K562 (cell line): ENCODE measurements at regions not wholly inside any gene's neighbourhood (a gene's known extent, or its start where the extent isn't known, plus 50 kb on each side); places are given as distances from the start of the nearest gene placed in this dataset.

Source experiments
- ATAC-seq: fragments of 200-7000 bp; cut with Tn5 transposase; 3 replicates; pipeline ENCODE4 v1.9.1; 2020; ENCODE audit warnings: moderate library complexity
- BruUV-seq: library from RNA; stranded (reverse); fragments of 400-500 nt; replicated peaks from 2 replicates; lab custom pipeline; 2021; lab: Mats Ljungman, UMichigan
- CTCF ChIA-PET: fragments of 300-600 bp; formaldehyde crosslinking; extraction: SDS; loops from one replicate; lab custom pipeline; 2021; ENCODE audit warnings: low intra/inter-chr PET ratio; lab: Yijun Ruan, JAX
- POLR2A ChIA-PET: fragments of 300-600, 350-650 bp; sonication (Branson Sonifier 250); formaldehyde crosslinking; extraction: SDS; loops from one replicate; lab custom pipeline; 2021; ENCODE audit warnings: antibody characterized with exemption, inconsistent platforms; lab: Yijun Ruan, JAX
- DNase-seq, 4 experiments: peaks; one replicate each; pipeline versions ENCODE4 v3.0.0 to v3.0.0-alpha.2; 2011 to 2018; ENCODE audit warnings: low spot score in 3 of 4, mixed read lengths in 3 of 4; ENCODE audit errors: extremely low read depth in 1 of 4
- FAIRE-seq: peaks from 2 replicates; lab custom pipeline; 2011; peaks lifted over from hg19 to GRCh38; lab: Jason Lieb, UNC
- H2AFZ ChIP-seq: 2 replicates; pipeline ENCODE4 v1.6.0; 2011; ENCODE audit warnings: low read depth, low read length, control low read depth, inconsistent platforms
- H3K27ac ChIP-seq: fragments of 200-600 bp; 3 replicates; pipeline ENCODE4 v1.8.0; 2011; ENCODE audit warnings: low read depth, mild to moderate bottlenecking, control low read depth, inconsistent platforms, low read length, moderate library complexity, mixed read lengths; ENCODE audit errors: extremely low read depth
- H3K27me3 ChIP-seq, 2 experiments: fragments of 300-600 bp in 1 of 2; 2 replicates in 1 of 2; 3 replicates in 1 of 2; pipeline versions ENCODE4 v1.6.0 to v1.8.0; 2011; ENCODE audit warnings: inconsistent platforms in 2 of 2, low read length in 2 of 2, mild to moderate bottlenecking in 1 of 2, mixed read lengths in 1 of 2, moderate library complexity in 1 of 2; ENCODE audit not compliant: control insufficient read depth in 2 of 2, insufficient read depth in 2 of 2
- H3K36me3 ChIP-seq: fragments of 300-600 bp; 3 replicates; pipeline ENCODE4 v1.8.0; 2011; ENCODE audit warnings: mild to moderate bottlenecking, low read length, inconsistent platforms; ENCODE audit not compliant: control insufficient read depth, insufficient read depth
- H3K4me1 ChIP-seq, 2 experiments: fragments of 200-600 bp in 1 of 2; replicated peaks in 1 of 2; 2 replicates in 1 of 2; 3 replicates in 1 of 2; pipeline versions ENCODE4 v1.5.1 to v1.8.0; 2011; ENCODE audit warnings: inconsistent platforms in 2 of 2, low read length in 2 of 2, mild to moderate bottlenecking in 1 of 2, mixed read lengths in 1 of 2, moderate library complexity in 1 of 2; ENCODE audit not compliant: control insufficient read depth in 2 of 2, insufficient read depth in 2 of 2
- H3K4me2 ChIP-seq: 2 replicates; pipeline ENCODE4 v1.6.1; 2011; ENCODE audit warnings: low read length, control low read depth, inconsistent platforms, mixed read lengths; ENCODE audit not compliant: insufficient read depth
- H3K4me3 ChIP-seq: fragments of 200-600 bp; sonication (generic), shearing (Covaris generic); 2 replicates; pipeline ENCODE4 v1.5.1; 2016; ENCODE audit warnings: control low read depth, inconsistent platforms
- H3K79me2 ChIP-seq: fragments of 200-600 bp; 3 replicates; pipeline ENCODE4 v1.8.0; 2011; ENCODE audit warnings: low read length, inconsistent platforms; ENCODE audit not compliant: control insufficient read depth, insufficient read depth
- H3K9ac ChIP-seq, 2 experiments: 2 replicates each; pipeline versions ENCODE4 v1.6.0 to v1.6.1; 2011; ENCODE audit warnings: low read depth in 2 of 2, low read length in 2 of 2, control low read depth in 1 of 2, inconsistent platforms in 1 of 2, mild to moderate bottlenecking in 1 of 2, mixed read lengths in 1 of 2; ENCODE audit not compliant: insufficient read depth in 1 of 2
- H3K9me1 ChIP-seq: one replicate; pipeline ENCODE4 v1.6.0; 2011; ENCODE audit warnings: inconsistent platforms, mild to moderate bottlenecking, low read length, moderate library complexity; ENCODE audit not compliant: control insufficient read depth, insufficient read depth
- H3K9me3 ChIP-seq: replicated peaks from 2 replicates; pipeline ENCODE4 v1.5.1; 2011; ENCODE audit warnings: low read depth, low read length, inconsistent platforms; ENCODE audit not compliant: control insufficient read depth, insufficient read depth
- H4K20me1 ChIP-seq: replicated peaks from 2 replicates; pipeline ENCODE4 v1.6.1; 2011; ENCODE audit warnings: low read length, inconsistent platforms, mixed read lengths; ENCODE audit not compliant: control insufficient read depth, insufficient read depth
- CBX3 ChIP-seq, 2 experiments: IDR thresholded peaks; 1 replicate in 1 of 2; 2 replicates in 1 of 2; pipeline ENCODE4 v1.6.1; 2012; ENCODE audit warnings: inconsistent platforms in 2 of 2, low read length in 2 of 2, borderline replicate concordance in 1 of 2, control low read depth in 1 of 2
- CBX5 ChIP-seq: IDR thresholded peaks from 2 replicates; pipeline ENCODE4 v1.6.1; 2014; ENCODE audit warnings: low read depth, borderline replicate concordance
- CBX8 ChIP-seq: fragments of 200-600 bp; sonication (generic); IDR thresholded peaks from 2 replicates; pipeline ENCODE4 v1.6.1; 2012; ENCODE audit warnings: borderline replicate concordance, mixed run types, low read depth, mild to moderate bottlenecking, moderate library complexity, mixed read lengths, low read length, control low read depth, inconsistent platforms; ENCODE audit not compliant: poor library complexity, severe bottlenecking; ENCODE audit errors: extremely low read depth
- CLOCK ChIP-seq: fragments of 250-450 bp; sonication (Bioruptor Pico); IDR thresholded peaks from 2 replicates; pipeline ENCODE4 v1.4.0; 2020; ENCODE audit warnings: mild to moderate bottlenecking, moderate library complexity, borderline replicate concordance
- E2F4 ChIP-seq: sonication (generic); formaldehyde crosslinking; IDR thresholded peaks from 2 replicates; pipeline ENCODE4 v1.8.0; 2022; ENCODE audit warnings: mild to moderate bottlenecking, low read depth, missing genetic modification reagents
- ELF4 ChIP-seq: fragments of 450-650 bp; formaldehyde crosslinking; IDR thresholded peaks from 2 replicates; pipeline ENCODE4 v1.4.0; 2022; ENCODE audit warnings: missing genetic modification characterization
- HDAC8 ChIP-seq: fragments of 450-650 bp; IDR thresholded peaks from 2 replicates; pipeline ENCODE4 v1.6.1; 2016; ENCODE audit warnings: mild to moderate bottlenecking, missing genetic modification characterization, moderate library complexity, missing compliant biosample characterization
- JUNB ChIP-seq: fragments of 450-650 bp; formaldehyde crosslinking; conservative IDR thresholded peaks from 2 replicates; pipeline ENCODE4 v1.4.0; 2020; ENCODE audit warnings: mild to moderate bottlenecking
- KAT8 ChIP-seq: fragments of 450-650 bp; IDR thresholded peaks from 2 replicates; pipeline ENCODE4 v1.6.1; 2016; ENCODE audit warnings: low read depth, mild to moderate bottlenecking
- MED1 ChIP-seq: sonication (generic); formaldehyde crosslinking; IDR thresholded peaks from 2 replicates; pipeline ENCODE4 v1.8.1; 2023; ENCODE audit warnings: missing genetic modification reagents, borderline replicate concordance
- RBM15 ChIP-seq: fragments of 200-400 bp; formaldehyde crosslinking; IDR thresholded peaks from 2 replicates; pipeline ENCODE4 v1.6.1; 2018; ENCODE audit warnings: mild to moderate bottlenecking, low read length, moderate library complexity; ENCODE audit not compliant: insufficient read depth
- THAP7 ChIP-seq: fragments of 250-450 bp; sonication (Bioruptor Pico); IDR thresholded peaks from 2 replicates; pipeline ENCODE4 v1.5.0; 2021
- ZBTB9 ChIP-seq: fragments of 450-650 bp; formaldehyde crosslinking; IDR thresholded peaks from 2 replicates; pipeline ENCODE4 v1.4.0; 2020; ENCODE audit warnings: mild to moderate bottlenecking, moderate library complexity
- ZNF124 ChIP-seq: sonication (generic); formaldehyde crosslinking; IDR thresholded peaks from 2 replicates; pipeline ENCODE4 v1.8.1; 2022; ENCODE audit warnings: missing genetic modification reagents
- ZNF639 ChIP-seq, 2 experiments: fragments of 200-800 bp in 1 of 2; sonication (Bioruptor generic) in 1 of 2; sonication (generic) in 1 of 2; formaldehyde crosslinking in 1 of 2; IDR thresholded peaks in 1 of 2; conservative IDR thresholded peaks in 1 of 2; 2 replicates each; pipeline versions ENCODE4 v1.5.0 to v1.6.1; 2016 to 2020; ENCODE audit warnings: missing compliant biosample characterization in 1 of 2, missing genetic modification characterization in 1 of 2, missing genetic modification reagents in 1 of 2
- WGBS: fragments of 100-300 bp; shearing (Covaris generic); methylation state at CpG from one replicate; pipeline ENCODE4 v1.1.6; 2016; ENCODE audit warnings: low coverage, mixed read lengths; ENCODE audit not compliant: insufficient coverage; ENCODE audit errors: missing lambda C conversion rate; 5-methylcytosine and 5-hydroxymethylcytosine counted together
- in situ Hi-C: fragments of 300-500 bp; cut with MboI; formaldehyde crosslinking; loops from 4 replicates; pipeline ENCODE4 v1.15.0; 2018; ENCODE audit warnings: inconsistent platforms, mixed read lengths
- intact Hi-C: fragments of 100-400 bp; cut with micrococcal nuclease; formaldehyde crosslinking; loops from 2 replicates; pipeline ENCODE4 v1.14.2; 2022

- Histone ChIP-seq H3K4me1 (no peaks in the 10 kb centered on the region), H3K4me2 (no peak overlapping the region)
- no peak for FAIRE-seq
- 2% methylated on average over 7 of the region's 7 CpGs for WGBS
- no peak for TF ChIP-seq ZBTB9
- no peak for TF ChIP-seq CLOCK (CRISPR knock-in tag)
- no peak for TF ChIP-seq E2F4
- TF ChIP-seq HDAC8 (tag): no peak
- TF ChIP-seq ELF4 (CRISPR knock-in tag): no peak
- TF ChIP-seq KAT8: no peak
- no peak for TF ChIP-seq THAP7 (CRISPR knock-in tag)
- TF ChIP-seq JUNB (CRISPR knock-in tag): no peak
- no peak for TF ChIP-seq ZNF124 (CRISPR knock-in tag)
- no peak for TF ChIP-seq MED1 (CRISPR knock-in tag)
- TF ChIP-seq CBX8: no peak
- TF ChIP-seq ZNF639 (CRISPR knock-in tag; conservative IDR thresholded peaks at IDR 0.05 in 1 of 2, IDR thresholded peaks at IDR 0.05 in 1 of 2): no peak
- no peak for TF ChIP-seq RBM15
- TF ChIP-seq CBX5: no peak
- TF ChIP-seq CBX3 (IDR thresholded peaks at IDR 0.05; ENCODE audit: borderline replicate concordance in 1 of 2, low read length in 2 of 2): no peak
- TF ChIP-seq, all 486 proteins: peak for 0
- Histone ChIP-seq H3K9me1 (no peaks in the 10 kb centered on the region), H3K36me3 (no peaks in the 10 kb centered on the region), H3K27ac (no peak overlapping the region), H3K9ac (no peak overlapping the region), H4K20me1 (no peaks in the 10 kb centered on the region), H3K4me3 (no peak overlapping the region), H2AFZ (no peak overlapping the region), H3K27me3 (no peaks in the 10 kb centered on the region), H3K9me3 (no peaks in the 10 kb centered on the region), H3K79me2 (no peaks in the 10 kb centered on the region)
- POLR2A ChIA-PET: no interaction called here
- no TSS peak for BruUV-seq
- in situ Hi-C loops: no loop called here
- intact Hi-C loops: no loop called here
- CTCF ChIA-PET: no interaction called here
- DNase-seq (no peak), ATAC-seq (no peak)
Observed at GRCh38 chr3:153952091-153952490, 169.1 kb upstream of the ARHGEF26 start.
